Hepatocyte (in vitro differentiated cells): ENCODE measurements at regions not wholly inside any gene's neighbourhood (a gene's known extent, or its start where the extent isn't known, plus 50 kb on each side); places are given as distances from the start of the nearest gene placed in this dataset.

Source experiments
- DNase-seq: peaks from one replicate; pipeline ENCODE4 v3.0.0-alpha.2; 2016; ENCODE audit warnings: low spot score
- H2AFZ ChIP-seq: fragments of 200-600 bp; sonication (generic); 2 replicates; pipeline ENCODE4 v1.6.0; 2016; ENCODE audit warnings: antibody characterized with exemption, mild to moderate bottlenecking
- H3K27ac ChIP-seq: fragments of 200-600 bp; sonication (generic); 2 replicates; pipeline ENCODE4 v1.5.1; 2016; ENCODE audit warnings: mild to moderate bottlenecking
- H3K27me3 ChIP-seq: fragments of 200-600 bp; sonication (generic); 2 replicates; pipeline ENCODE4 v1.6.1; 2016
- H3K36me3 ChIP-seq: fragments of 200-600 bp; sonication (generic); replicated peaks from 2 replicates; pipeline ENCODE4 v1.5.1; 2016; ENCODE audit warnings: low read depth; ENCODE audit not compliant: insufficient read depth
- H3K4me1 ChIP-seq: fragments of 200-600 bp; sonication (generic); 2 replicates; pipeline ENCODE4 v1.5.1; 2016; ENCODE audit warnings: mild to moderate bottlenecking, moderate library complexity; ENCODE audit not compliant: insufficient read depth
- H3K4me2 ChIP-seq: fragments of 200-600 bp; sonication (generic); 2 replicates; pipeline ENCODE4 v1.6.0; 2016
- H3K4me3 ChIP-seq: fragments of 200-600 bp; sonication (generic); 2 replicates; pipeline ENCODE4 v1.5.1; 2016; ENCODE audit warnings: mild to moderate bottlenecking
- H3K79me2 ChIP-seq: fragments of 200-600 bp; sonication (generic); 2 replicates; pipeline ENCODE4 v1.6.0; 2017; ENCODE audit warnings: mild to moderate bottlenecking
- H3K9me2 ChIP-seq: fragments of 200-600 bp; sonication (generic); replicated peaks from 2 replicates; pipeline ENCODE4 v1.6.0; 2017; ENCODE audit warnings: mild to moderate bottlenecking; ENCODE audit not compliant: insufficient read depth
- H3K9me3 ChIP-seq: fragments of 200-600 bp; sonication (generic); 2 replicates; pipeline ENCODE4 v1.5.1; 2016; ENCODE audit warnings: low read depth, mild to moderate bottlenecking
- H4K20me1 ChIP-seq: fragments of 200-600 bp; sonication (generic); 2 replicates; pipeline ENCODE4 v1.6.0; 2016; ENCODE audit warnings: mild to moderate bottlenecking; ENCODE audit not compliant: insufficient read depth, poor library complexity, severe bottlenecking
- EZH2 ChIP-seq: fragments of 200-600 bp; sonication (generic); IDR thresholded peaks from 2 replicates; pipeline ENCODE4 v1.6.1; 2016; ENCODE audit warnings: antibody characterized with exemption, mild to moderate bottlenecking, borderline replicate concordance
- EZH2phosphoT487 ChIP-seq: fragments of 200-600 bp; sonication (generic); IDR thresholded peaks from one replicate; pipeline ENCODE4 v1.6.1; 2018; ENCODE audit warnings: antibody characterized with exemption, mild to moderate bottlenecking, low read depth, moderate library complexity; ENCODE audit not compliant: unreplicated experiment, severe bottlenecking
- WGBS: methylation state at CpG from one replicate; pipeline ENCODE4 v1.1.6; 2016; ENCODE audit warnings: low lambda C conversion rate; ENCODE audit errors: missing lambda C conversion rate; 5-methylcytosine and 5-hydroxymethylcytosine counted together
- TF ChIP-seq, protein P1 (sequence below): fragments of 200-600 bp; sonication (generic); IDR thresholded peaks from 2 replicates; pipeline ENCODE4 v1.5.1; 2016; ENCODE audit warnings: antibody characterized with exemption, mild to moderate bottlenecking; ENCODE audit not compliant: poor library complexity

DNA sequence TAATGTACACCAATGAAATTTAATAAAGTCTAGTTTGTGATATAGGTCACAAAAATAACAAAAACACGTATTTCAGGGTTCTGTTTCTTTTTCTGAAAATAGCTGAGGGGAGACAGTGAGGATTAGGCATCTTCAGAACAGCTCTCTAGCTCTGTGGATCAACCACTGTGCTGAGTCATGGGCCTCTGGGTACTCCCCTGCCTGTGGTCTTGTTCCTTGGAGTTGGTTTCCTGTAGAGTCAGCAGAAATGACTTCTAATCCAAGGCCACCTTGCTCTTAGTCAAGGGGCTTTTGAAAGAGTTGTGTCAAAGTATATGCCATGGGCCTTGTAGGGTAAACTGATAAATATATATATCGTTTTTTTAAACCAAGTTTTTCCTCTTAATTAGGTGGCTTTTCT lies 141.8 kb upstream of the ZRANB2 start:
- H3K9me3 ChIP-seq: no peaks in the 10 kb centered on the region
- H3K27ac ChIP-seq: no peak overlapping the region
- no peaks in the 10 kb centered on the region for H4K20me1 ChIP-seq
- no peak overlapping the region for H3K4me3 ChIP-seq
- no peak overlapping the region for H2AFZ ChIP-seq
- TF ChIP-seq, protein P1, sequence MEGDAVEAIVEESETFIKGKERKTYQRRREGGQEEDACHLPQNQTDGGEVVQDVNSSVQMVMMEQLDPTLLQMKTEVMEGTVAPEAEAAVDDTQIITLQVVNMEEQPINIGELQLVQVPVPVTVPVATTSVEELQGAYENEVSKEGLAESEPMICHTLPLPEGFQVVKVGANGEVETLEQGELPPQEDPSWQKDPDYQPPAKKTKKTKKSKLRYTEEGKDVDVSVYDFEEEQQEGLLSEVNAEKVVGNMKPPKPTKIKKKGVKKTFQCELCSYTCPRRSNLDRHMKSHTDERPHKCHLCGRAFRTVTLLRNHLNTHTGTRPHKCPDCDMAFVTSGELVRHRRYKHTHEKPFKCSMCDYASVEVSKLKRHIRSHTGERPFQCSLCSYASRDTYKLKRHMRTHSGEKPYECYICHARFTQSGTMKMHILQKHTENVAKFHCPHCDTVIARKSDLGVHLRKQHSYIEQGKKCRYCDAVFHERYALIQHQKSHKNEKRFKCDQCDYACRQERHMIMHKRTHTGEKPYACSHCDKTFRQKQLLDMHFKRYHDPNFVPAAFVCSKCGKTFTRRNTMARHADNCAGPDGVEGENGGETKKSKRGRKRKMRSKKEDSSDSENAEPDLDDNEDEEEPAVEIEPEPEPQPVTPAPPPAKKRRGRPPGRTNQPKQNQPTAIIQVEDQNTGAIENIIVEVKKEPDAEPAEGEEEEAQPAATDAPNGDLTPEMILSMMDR: no peak
- TF ChIP-seq EZH2phosphoT487: no peak
- no peak for TF ChIP-seq EZH2
- no peaks in the 10 kb centered on the region for H3K36me3 ChIP-seq
- no peaks in the 10 kb centered on the region for H3K79me2 ChIP-seq
- H3K9me2 ChIP-seq: no peaks in the 10 kb centered on the region
- DNase-seq: no peak
- no peaks in the 10 kb centered on the region for H3K27me3 ChIP-seq
- 72% methylated on average over 2 of the region's 2 CpGs for WGBS
- no peaks in the 10 kb centered on the region for H3K4me1 ChIP-seq
- H3K4me2 ChIP-seq: no peak overlapping the region

DNA sequence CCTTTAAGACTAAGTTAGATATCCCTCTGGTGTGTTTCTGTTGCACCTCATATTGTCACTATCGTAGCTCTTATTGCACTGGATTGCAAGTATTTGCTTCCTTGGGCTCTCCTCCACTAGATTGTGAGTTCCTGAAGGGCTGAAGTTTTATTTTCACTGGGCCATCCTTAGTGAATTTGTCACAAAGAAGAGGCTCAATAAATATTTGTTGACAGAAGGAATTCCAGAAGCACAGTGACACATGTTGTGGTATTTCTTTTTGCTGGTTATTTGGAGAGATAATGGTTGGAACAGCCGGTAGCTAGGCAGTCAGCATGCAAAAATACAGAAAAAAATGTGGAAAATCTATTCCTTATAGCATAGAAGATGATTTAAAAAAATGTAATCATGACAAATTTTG lies 129.9 kb upstream of the ZRANB2 start:
- H3K4me2 ChIP-seq: no peak overlapping the region

DNA sequence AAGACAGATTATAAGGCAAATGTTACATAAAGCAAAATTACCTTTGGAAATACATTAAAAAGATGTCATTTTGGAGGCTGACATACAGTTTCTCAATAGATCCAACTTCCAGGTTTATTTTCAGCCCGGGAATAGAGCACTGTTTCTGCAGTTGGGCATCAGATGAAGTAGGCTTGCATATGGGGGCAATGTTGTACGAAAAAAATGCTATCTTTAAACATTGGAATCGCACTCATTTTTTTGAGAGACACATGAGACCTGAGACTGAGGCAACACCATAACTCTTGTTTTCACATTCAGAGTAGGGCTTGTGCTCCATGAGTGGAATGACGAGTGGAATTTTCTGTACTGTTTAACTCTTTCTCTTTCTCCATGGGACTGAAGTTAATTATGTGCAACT lies 122.4 kb upstream of the ZRANB2 start:
- Histone ChIP-seq H3K4me1 (no peaks in the 10 kb centered on the region), H3K9me2 (no peaks in the 10 kb centered on the region), H3K27me3 (no peaks in the 10 kb centered on the region), H3K4me2 (no peak overlapping the region), H3K36me3 (no peaks in the 10 kb centered on the region), H3K79me2 (no peaks in the 10 kb centered on the region), H3K4me3 (no peak overlapping the region), H4K20me1 (no peaks in the 10 kb centered on the region), H3K9me3 (no peaks in the 10 kb centered on the region), H2AFZ (no peak overlapping the region), H3K27ac (no peak overlapping the region)
- WGBS: 91% methylated on average over 4 of the region's 4 CpGs
- no peak for DNase-seq
- TF ChIP-seq, protein P1: no peak
- no peak for TF ChIP-seq EZH2phosphoT487

More for the DNA sequence above, 129.9 kb upstream of the ZRANB2 start:
- Histone ChIP-seq H3K79me2 (no peaks in the 10 kb centered on the region), H3K9me3 (no peaks in the 10 kb centered on the region), H3K9me2 (no peaks in the 10 kb centered on the region), H4K20me1 (no peaks in the 10 kb centered on the region), H3K27me3 (no peaks in the 10 kb centered on the region), H2AFZ (no peak overlapping the region), H3K4me3 (no peak overlapping the region), H3K4me1 (no peaks in the 10 kb centered on the region), H3K36me3 (no peaks in the 10 kb centered on the region), H3K27ac (no peak overlapping the region)
- TF ChIP-seq, protein P1: no peak
- no peak for TF ChIP-seq EZH2phosphoT487
- TF ChIP-seq EZH2: no peak
- WGBS: 76% methylated on average over 2 of the region's 2 CpGs
- DNase-seq: no peak

DNA sequence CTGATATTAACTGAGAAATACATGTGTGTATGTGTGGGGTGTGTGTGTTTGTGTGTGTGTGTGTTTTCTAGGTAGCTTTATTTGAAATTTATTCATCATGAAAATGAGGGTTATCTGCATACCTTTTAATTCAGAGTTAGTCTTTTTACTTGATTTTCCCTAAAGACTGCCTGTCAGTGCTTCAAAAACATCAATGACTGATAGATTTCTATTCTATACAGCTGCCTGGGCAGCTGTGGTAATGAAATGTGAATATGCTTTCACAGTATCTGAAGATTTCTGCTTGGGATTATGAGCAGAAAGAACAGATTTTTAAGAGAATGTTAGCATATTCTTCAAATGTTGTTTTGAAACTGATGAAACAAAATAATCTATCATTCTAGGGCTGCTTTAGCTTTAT lies 119.7 kb upstream of the ZRANB2 start:
- TF ChIP-seq EZH2phosphoT487: no peak
- no peak for TF ChIP-seq EZH2
- TF ChIP-seq, protein P1: no peak
- H3K27me3 ChIP-seq: no peaks in the 10 kb centered on the region
- H3K9me3 ChIP-seq: no peaks in the 10 kb centered on the region
- no peaks in the 10 kb centered on the region for H3K9me2 ChIP-seq
- H3K27ac ChIP-seq: no peak overlapping the region
- H3K4me2 ChIP-seq: no peak overlapping the region
- H3K4me1 ChIP-seq: no peaks in the 10 kb centered on the region
- no peaks in the 10 kb centered on the region for H4K20me1 ChIP-seq
- no peak for DNase-seq
- H3K4me3 ChIP-seq: no peak overlapping the region
- H3K79me2 ChIP-seq: no peaks in the 10 kb centered on the region
- H3K36me3 ChIP-seq: no peaks in the 10 kb centered on the region
- no peak overlapping the region for H2AFZ ChIP-seq
